H7 (cell line): ENCODE measurements at regions not wholly inside any gene's neighbourhood (a gene's known extent, or its start where the extent isn't known, plus 50 kb on each side); places are given as distances from the start of the nearest gene placed in this dataset.

ENCODE experiments used
- DNase-seq: peaks from one replicate; pipeline ENCODE4 v3.0.0; 2012
- H3K27me3 ChIP-seq: 2 replicates; pipeline ENCODE4 v1.6.0; 2011; ENCODE audit warnings: mild to moderate bottlenecking, low read length; ENCODE audit not compliant: control insufficient read depth, insufficient read depth
- H3K36me3 ChIP-seq: replicated peaks from 2 replicates; pipeline ENCODE4 v1.5.1; 2011; ENCODE audit warnings: low read length; ENCODE audit not compliant: control insufficient read depth, insufficient read depth
- H3K4me3 ChIP-seq: 2 replicates; pipeline ENCODE4 v1.5.1; 2011; ENCODE audit warnings: low read depth, mild to moderate bottlenecking, control low read depth, low read length, moderate library complexity; ENCODE audit not compliant: insufficient read depth

DNA sequence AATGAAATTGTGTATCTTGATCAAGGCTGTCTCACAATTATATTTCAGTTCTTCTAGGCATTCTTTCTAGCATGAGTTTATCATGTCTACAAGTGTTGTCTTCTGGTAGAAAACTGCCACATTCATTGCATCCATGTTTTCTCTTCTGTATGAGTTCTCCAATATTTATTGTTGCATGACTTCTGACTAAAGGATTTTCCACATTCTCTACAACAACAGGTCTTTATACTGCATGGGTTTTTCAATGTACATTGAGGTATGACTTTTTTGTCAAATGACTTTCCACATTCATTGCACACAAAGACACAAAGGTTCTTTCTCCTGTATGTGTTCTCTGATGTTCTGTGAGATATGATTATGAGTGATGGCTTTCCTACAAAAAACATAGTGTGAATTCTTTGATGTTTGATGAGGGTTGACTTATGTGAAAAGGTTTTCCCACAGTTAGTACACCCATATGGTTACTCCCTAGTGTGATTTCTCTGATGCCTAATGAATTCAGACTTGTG is 890.6 kb upstream of the CNTN5 start:
- no peaks in the 10 kb centered on the region for H3K36me3 ChIP-seq
- no peak overlapping the region for H3K4me3 ChIP-seq
- H3K27me3 ChIP-seq, result no peaks in the 10 kb centered on the region
- no peak for DNase-seq

DNA sequence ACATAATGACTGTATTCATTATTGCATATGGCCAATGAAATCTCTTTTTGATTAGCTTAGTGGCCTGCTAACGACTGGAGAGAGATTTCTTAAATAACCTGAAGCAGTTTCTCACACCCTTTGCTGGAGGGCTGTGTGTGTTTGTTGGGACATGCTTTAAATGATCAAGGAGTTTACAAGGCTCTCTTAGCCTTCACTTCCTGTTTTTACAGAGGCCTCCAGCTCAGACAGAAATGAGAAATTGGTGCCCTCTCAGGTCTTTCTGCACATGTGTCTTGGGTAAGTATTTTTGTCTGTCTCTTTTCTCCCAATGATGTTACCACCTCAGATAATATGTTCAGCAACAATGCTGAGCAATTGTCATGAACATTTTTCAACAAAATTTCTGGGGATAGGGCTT is 884.4 kb upstream of the CNTN5 start:
- DNase-seq, result no peak
- Histone ChIP-seq H3K36me3 (no peaks in the 10 kb centered on the region), H3K27me3 (no peaks in the 10 kb centered on the region), H3K4me3 (no peak overlapping the region)

DNA sequence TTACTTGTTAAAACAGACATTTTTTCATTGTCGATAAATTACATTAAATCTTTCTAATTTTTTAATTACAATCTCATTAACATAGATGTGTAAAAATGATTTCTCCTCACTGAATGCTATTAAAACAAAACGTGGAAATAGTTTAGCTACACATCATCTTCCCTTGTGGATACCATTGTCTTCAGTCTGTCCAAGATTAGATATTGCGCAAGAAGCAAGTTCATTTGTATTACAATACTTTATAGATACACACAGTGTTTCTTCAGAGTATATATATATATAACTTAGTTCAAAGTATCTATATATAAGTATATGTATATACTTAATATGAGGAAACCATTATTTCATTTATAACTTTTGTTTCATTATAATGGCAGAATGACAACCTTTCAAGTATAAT is 883.3 kb upstream of the CNTN5 start:
- DNase-seq, result no peak
- Histone ChIP-seq H3K27me3 (no peaks in the 10 kb centered on the region), H3K4me3 (no peak overlapping the region), H3K36me3 (no peaks in the 10 kb centered on the region)

DNA sequence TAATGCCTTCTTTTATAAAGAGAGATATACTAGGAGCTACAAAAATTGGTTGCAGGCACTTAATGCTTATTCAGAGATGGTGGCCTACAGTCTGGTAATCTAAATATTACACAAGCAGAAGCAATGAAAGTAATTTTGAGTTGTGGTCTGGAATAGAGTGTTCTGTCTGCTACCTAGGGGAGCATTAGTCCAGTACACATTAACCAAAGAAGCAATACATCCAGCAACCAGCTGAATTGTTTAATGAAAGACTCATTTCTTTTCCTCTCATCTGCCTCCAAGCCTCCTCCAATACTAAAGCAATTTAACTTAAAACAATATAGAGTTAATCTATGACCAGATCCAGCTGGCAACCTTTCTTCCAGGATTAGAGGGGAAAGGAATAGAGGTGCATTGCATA is 877.1 kb upstream of the CNTN5 start:
- no peaks in the 10 kb centered on the region for H3K36me3 ChIP-seq
- no peak for DNase-seq
- H3K27me3 ChIP-seq, result no peaks in the 10 kb centered on the region
- H3K4me3 ChIP-seq, result no peak overlapping the region

DNA sequence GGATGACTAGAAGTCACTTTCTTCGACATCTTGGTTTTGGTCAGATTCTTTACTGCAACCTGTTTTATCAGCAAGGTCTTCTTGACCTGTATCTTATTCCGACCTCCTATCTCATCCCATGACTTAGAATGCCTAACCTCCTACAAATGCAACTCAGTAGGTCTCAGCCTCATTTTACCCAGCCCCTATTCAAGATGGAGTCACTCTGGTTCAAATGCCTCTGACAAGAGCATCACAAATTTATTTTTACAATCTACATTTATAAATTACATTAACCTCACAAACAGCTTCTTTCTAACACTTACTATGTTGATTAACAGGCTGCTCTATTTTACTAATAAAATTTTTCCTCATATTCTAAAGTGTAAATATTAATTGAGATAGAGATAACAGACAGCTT is 867.0 kb upstream of the CNTN5 start:
- H3K27me3 ChIP-seq, result no peaks in the 10 kb centered on the region
- no peak overlapping the region for H3K4me3 ChIP-seq
- no peaks in the 10 kb centered on the region for H3K36me3 ChIP-seq
- no peak for DNase-seq

DNA sequence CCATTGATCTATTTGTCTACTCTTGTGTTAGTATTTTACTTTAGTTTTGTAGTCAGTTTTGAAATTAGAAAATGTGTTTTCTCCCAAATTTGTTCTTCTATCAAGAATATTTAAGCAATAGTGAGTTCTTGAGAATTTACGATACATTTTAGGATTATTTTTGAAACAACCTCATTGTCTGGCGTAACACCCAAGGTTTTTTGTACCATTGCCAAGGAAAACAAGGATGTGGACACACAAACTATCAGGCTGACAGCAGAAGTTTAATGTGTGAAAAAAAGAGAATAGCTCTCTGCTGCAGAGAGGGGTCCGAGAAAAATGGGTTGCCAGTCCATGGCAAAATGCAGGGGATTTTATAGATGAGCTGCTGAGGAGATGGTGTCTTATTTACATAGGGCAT is 865.1 kb upstream of the CNTN5 start:
- Histone ChIP-seq H3K27me3 (no peaks in the 10 kb centered on the region), H3K4me3 (no peak overlapping the region), H3K36me3 (no peaks in the 10 kb centered on the region)
- DNase-seq, result no peak

DNA sequence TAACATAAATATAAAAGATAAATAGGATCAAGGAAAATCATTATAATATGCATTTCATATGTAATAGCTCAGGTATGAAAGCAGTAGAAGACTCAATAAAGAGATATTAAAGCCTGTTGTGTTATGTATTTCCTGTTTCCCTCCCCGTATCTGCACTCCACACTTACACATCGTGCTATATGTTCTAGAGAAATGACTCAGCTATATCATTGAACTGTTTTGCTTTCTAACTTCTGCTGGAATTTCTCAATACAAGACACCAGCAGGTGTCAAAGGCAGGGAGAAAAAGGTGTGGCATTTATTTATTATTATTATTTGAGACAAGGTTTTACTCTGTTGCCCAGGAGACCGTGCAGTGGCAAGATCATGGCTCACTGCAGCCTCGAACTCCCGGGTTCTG is 842.8 kb upstream of the CNTN5 start:
- H3K27me3 ChIP-seq, result no peaks in the 10 kb centered on the region
- no peaks in the 10 kb centered on the region for H3K36me3 ChIP-seq
- DNase-seq, result no peak
- H3K4me3 ChIP-seq, result no peak overlapping the region

DNA sequence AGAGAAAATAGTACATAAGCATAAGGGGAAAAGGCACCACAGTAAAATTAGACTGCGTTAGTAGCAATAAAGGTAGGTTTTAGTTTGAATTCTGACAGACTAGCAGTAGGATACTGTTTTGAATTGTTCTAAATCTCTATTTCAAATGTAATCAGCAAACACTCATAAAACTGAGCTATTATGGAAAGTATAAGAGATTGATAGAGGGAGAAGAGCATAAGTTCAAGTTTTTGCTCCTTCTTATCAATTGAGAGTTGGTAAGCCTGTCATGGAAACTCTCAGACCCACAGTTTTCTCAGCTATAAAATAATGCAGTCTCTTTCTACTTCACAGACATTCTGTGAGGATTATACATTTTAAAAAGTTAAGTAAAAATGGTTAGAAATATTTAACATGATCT is 840.2 kb upstream of the CNTN5 start:
- H3K27me3 ChIP-seq, result no peaks in the 10 kb centered on the region
- no peak for DNase-seq
- no peak overlapping the region for H3K4me3 ChIP-seq
- no peaks in the 10 kb centered on the region for H3K36me3 ChIP-seq

DNA sequence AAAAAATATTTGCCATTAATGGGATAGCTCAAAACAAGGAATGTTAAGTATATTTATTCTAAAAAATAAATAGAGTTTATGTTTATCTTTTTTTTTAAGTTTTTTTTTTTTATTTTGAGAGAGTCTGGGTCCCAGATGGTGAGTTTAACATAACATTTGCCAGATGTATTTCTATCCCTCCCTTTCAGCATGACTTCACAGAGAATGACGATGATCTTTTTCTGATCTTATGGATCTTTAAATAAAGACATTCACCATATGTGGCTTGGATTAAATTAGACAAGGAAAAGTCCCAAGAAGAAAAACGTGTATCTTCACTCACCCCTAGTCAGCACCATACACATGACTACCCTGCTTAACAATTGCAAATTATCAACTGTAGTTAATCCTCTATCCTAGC is 839.8 kb upstream of the CNTN5 start:
- no peak for DNase-seq
- Histone ChIP-seq H3K4me3 (no peak overlapping the region), H3K36me3 (no peaks in the 10 kb centered on the region), H3K27me3 (no peaks in the 10 kb centered on the region)

DNA sequence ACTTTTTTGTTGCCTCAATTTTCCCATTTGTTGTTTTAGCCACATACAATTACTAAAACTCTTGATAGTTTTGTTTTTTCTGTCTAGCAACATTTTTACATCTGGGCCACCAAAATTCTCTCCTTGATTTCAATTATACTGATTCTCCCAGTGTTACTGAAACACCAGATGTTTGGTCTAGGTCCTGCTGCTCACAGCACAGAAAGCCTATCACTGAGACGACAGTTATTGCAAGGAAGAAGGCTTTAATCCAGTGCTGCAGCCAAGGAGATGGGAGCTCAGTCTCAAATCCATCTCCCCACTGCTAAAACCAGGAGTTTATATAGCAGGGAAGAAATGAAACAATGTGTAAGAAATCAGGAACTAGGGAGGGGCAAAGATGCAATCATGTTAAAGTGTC is 837.7 kb upstream of the CNTN5 start:
- no peak for DNase-seq
- no peak overlapping the region for H3K4me3 ChIP-seq
- no peaks in the 10 kb centered on the region for H3K36me3 ChIP-seq
- H3K27me3 ChIP-seq, result no peaks in the 10 kb centered on the region

DNA sequence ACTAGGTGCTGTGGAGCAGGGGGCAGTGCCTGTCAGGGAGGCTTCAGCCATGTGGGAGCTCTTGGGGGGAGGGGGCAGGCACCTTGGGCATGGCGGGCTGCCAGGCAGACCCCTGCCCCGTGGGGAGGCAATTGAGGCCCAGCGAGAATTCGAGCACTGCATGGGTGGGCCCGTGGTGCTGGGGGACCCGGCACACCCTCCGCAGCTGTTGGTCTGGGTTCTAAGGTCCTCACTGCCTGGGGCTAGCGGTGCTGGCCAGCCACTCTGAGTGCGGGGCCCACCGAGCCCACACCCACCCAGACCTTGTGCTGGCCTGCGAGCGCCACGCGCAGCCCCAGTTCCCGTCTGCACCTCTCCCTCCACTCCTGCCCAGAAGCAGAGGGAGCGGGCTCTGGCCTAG is 835.5 kb upstream of the CNTN5 start:
- DNase-seq, result no peak
- Histone ChIP-seq H3K27me3 (no peaks in the 10 kb centered on the region), H3K36me3 (no peaks in the 10 kb centered on the region), H3K4me3 (no peak overlapping the region)

DNA sequence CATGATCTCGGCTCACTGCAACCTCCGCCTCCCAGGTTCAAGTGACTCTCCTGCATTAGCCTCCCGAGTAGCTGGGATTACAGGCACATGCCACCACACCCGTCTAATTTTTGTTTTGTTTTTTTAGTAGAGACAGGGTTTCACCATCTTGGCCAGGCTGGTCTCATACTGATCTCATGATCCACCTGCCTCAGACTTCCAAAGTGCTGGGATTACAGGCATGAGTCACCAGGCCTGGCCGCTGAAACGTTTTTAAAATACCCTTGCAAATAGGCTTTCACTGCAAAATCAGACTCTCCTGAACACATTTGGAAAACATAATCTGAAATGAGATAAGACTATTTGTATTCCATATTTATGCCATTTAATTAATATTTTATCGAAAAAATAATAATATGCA is 826.1 kb upstream of the CNTN5 start:
- Histone ChIP-seq H3K4me3 (no peak overlapping the region), H3K36me3 (no peaks in the 10 kb centered on the region), H3K27me3 (no peaks in the 10 kb centered on the region)
- no peak for DNase-seq

DNA sequence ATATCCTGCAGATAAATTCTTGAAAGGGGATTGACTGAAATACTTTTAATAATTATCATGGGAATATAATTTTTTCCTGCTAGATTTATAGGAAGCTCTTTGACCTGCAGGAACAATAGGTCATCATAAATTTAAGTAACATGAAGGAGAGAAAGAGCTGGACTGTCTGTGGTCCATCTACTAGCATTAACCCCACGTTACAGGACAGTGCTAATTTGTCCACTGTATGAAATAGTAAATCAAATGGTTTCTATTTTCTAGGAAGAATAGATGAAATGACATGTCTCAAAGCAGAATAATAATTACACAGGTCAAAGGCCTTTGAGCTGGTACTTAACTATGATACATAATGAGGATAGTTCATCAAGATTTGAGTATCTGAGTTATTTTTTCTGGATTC is 825.4 kb upstream of the CNTN5 start:
- no peak for DNase-seq
- Histone ChIP-seq H3K36me3 (no peaks in the 10 kb centered on the region), H3K4me3 (no peak overlapping the region), H3K27me3 (no peaks in the 10 kb centered on the region)

DNA sequence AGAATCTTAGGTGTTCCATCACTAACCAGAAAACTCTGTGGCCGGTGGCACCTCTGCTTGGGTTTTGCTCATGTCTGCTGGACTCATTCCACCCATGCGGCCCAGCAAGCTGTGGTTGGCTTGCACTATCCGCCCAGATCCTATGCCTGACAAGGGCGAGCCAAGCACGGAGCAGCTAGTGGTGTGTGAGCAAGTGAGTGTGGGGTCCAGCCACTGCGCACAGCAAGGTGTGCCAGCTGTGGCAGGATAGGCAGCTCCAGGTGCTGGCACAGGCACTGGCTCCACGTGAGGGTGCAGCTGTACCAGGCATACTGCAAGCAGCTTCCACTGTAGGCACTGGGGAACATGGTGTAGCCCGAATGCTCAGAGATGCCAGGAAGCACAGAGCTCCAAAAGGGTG is 813.7 kb upstream of the CNTN5 start:
- Histone ChIP-seq H3K36me3 (no peaks in the 10 kb centered on the region), H3K27me3 (no peaks in the 10 kb centered on the region), H3K4me3 (no peak overlapping the region)
- no peak for DNase-seq

DNA sequence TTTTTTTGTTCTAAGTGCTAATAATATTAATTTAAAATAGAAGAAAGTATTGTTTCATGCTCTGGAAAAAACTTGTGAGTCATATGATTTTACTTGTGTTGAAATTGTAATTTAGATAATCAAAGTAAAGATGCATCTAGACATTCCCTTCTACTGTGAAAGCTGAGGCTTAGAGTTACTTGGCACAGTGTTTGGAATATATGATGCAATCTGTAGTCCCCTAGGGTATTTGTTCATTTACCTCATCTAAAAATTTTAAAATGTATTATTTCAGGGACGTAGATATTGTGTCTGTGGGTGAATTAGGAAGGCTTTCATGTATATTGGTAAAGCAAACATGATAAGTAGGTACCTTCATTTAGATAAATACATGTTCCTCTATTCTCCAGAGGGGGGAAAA is 793.5 kb upstream of the CNTN5 start:
- no peaks in the 10 kb centered on the region for H3K36me3 ChIP-seq
- no peak for DNase-seq
- H3K4me3 ChIP-seq, result no peak overlapping the region
- H3K27me3 ChIP-seq, result no peaks in the 10 kb centered on the region

DNA sequence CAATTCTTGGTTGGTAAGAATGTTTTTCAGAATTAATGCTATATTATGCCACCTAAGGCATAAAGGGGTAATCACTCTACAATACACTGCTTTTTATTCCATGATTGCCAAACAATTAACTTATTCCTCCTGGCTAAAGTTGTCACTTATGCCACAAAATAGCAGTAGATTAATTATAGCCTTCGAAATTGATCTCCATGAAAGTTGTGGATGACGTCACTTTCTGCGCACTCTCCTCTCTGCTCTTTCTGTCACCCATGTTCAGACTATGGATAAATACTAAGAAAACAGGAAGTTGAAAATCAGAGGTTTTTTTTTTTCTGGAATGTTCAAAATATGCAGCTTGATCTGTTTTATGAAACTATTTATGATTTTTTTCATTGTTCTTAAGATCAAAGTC is 790.1 kb upstream of the CNTN5 start:
- DNase-seq, result no peak
- Histone ChIP-seq H3K27me3 (no peaks in the 10 kb centered on the region), H3K36me3 (no peaks in the 10 kb centered on the region), H3K4me3 (no peak overlapping the region)
